Right kidney (tissue), 1 donor: ENCODE measurements at regions not wholly inside any gene's neighbourhood (a gene's known extent, or its start where the extent isn't known, plus 50 kb on each side); places are given as distances from the start of the nearest gene placed in this dataset.

Source experiments
- DNase-seq: peaks from one replicate; pipeline ENCODE4 v3.0.0-alpha.2; 2016

GRCh38 chr5:136810261-136810801 is 445.0 kb upstream of the TRPC7 start:
- DNase-seq = no peak

- DNase-seq = no peak
Measured at GRCh38 chr5:136809382-136809781, 444.0 kb upstream of the TRPC7 start.

GRCh38 chr5:136808756-136809155 is 443.4 kb upstream of the TRPC7 start:
- DNase-seq = no peak

GRCh38 chr5:136805466-136805865 is 440.1 kb upstream of the TRPC7 start:
- no peak for DNase-seq

GRCh38 chr5:136802383-136802782 is 437.0 kb upstream of the TRPC7 start:
- DNase-seq = no peak

- no peak for DNase-seq
Measured at GRCh38 chr5:136799806-136800372, 434.5 kb upstream of the TRPC7 start.

GRCh38 chr5:136793300-136793699 is 428.0 kb upstream of the TRPC7 start:
- DNase-seq = no peak

- no peak for DNase-seq
Measured at GRCh38 chr5:136781464-136781863, 416.1 kb upstream of the TRPC7 start.

GRCh38 chr5:136780518-136780917 is 415.2 kb upstream of the TRPC7 start:
- DNase-seq = no peak

- no peak for DNase-seq
Measured at GRCh38 chr5:136776022-136776927, 410.9 kb upstream of the TRPC7 start.

GRCh38 chr5:136772491-136772890 is 407.1 kb upstream of the TRPC7 start:
- DNase-seq = no peak

GRCh38 chr5:136769900-136770684 is 404.7 kb upstream of the TRPC7 start:
- DNase-seq = peak; percentile 62

GRCh38 chr5:136769093-136769492 is 403.7 kb upstream of the TRPC7 start:
- peak; percentile 25 for DNase-seq

- no peak for DNase-seq
Measured at GRCh38 chr5:136768457-136768856, 403.1 kb upstream of the TRPC7 start.

- DNase-seq = no peak
Measured at GRCh38 chr5:136766456-136766855, 401.1 kb upstream of the TRPC7 start.

- no peak for DNase-seq
Measured at GRCh38 chr5:136764601-136765000, 399.3 kb upstream of the TRPC7 start.

- DNase-seq = no peak
Measured at GRCh38 chr5:136763548-136763947, 398.2 kb upstream of the TRPC7 start.

GRCh38 chr5:136754216-136754615 is 388.9 kb upstream of the TRPC7 start:
- DNase-seq = no peak

GRCh38 chr5:136750224-136750862 is 385.0 kb upstream of the TRPC7 start:
- no peak for DNase-seq

GRCh38 chr5:136749016-136749415 is 383.7 kb upstream of the TRPC7 start:
- no peak for DNase-seq

GRCh38 chr5:136743052-136743451 is 377.7 kb upstream of the TRPC7 start:
- DNase-seq = no peak

- no peak for DNase-seq
Measured at GRCh38 chr5:136740228-136740627, 374.9 kb upstream of the TRPC7 start.
